SU-DHL-6 (cell line): ENCODE measurements at regions not wholly inside any gene's neighbourhood (a gene's known extent, or its start where the extent isn't known, plus 50 kb on each side); places are given as distances from the start of the nearest gene placed in this dataset.

ENCODE experiments used
- H2AFZ ChIP-seq: fragments of 200-600 bp; sonication (generic); 2 replicates; pipeline ENCODE4 v1.6.1; 2014; ENCODE audit warnings: low read depth, mild to moderate bottlenecking, moderate library complexity, mixed read lengths, antibody characterized with exemption, low read length; ENCODE audit not compliant: severe bottlenecking
- H3F3A ChIP-seq: fragments of 200-600 bp; shearing (Covaris generic); 2 replicates; pipeline ENCODE4 v1.6.0; 2016; ENCODE audit warnings: antibody characterized with exemption, mild to moderate bottlenecking; ENCODE audit not compliant: insufficient read depth
- H3K27ac ChIP-seq: fragments of 200-600 bp; sonication (generic); 2 replicates; pipeline ENCODE4 v1.5.1; 2016; ENCODE audit warnings: low read depth, mild to moderate bottlenecking, low read length, moderate library complexity, mixed read lengths
- H3K27me3 ChIP-seq: fragments of 200-600 bp; sonication (generic), shearing (Covaris generic); 2 replicates; pipeline ENCODE4 v1.6.0; 2014; ENCODE audit warnings: mild to moderate bottlenecking, low read length
- H3K36me3 ChIP-seq: fragments of 200-600 bp; sonication (generic); 2 replicates; pipeline ENCODE4 v1.6.1; 2014; ENCODE audit warnings: mild to moderate bottlenecking, low read length, mixed read lengths
- H3K4me2 ChIP-seq: fragments of 300-600, 200-600 bp; shearing (Covaris generic), sonication (generic); 2 replicates; pipeline ENCODE4 v1.6.0; 2014; ENCODE audit warnings: low read length, low read depth, mild to moderate bottlenecking; ENCODE audit not compliant: poor library complexity, severe bottlenecking
- H3K4me3 ChIP-seq: fragments of 200-600 bp; sonication (generic); 2 replicates; pipeline ENCODE4 v1.5.1; 2014; ENCODE audit warnings: antibody characterized with exemption, low read length, mild to moderate bottlenecking, mixed read lengths; ENCODE audit not compliant: insufficient read depth, poor library complexity, severe bottlenecking
- H3K79me2 ChIP-seq: fragments of 200-600 bp; sonication (generic); 2 replicates; pipeline ENCODE4 v1.6.1; 2014; ENCODE audit warnings: mild to moderate bottlenecking, low read length, moderate library complexity; ENCODE audit not compliant: insufficient read depth
- H3K9ac ChIP-seq: fragments of 200-600 bp; sonication (generic); 2 replicates; pipeline ENCODE4 v1.7.0; 2014; ENCODE audit warnings: mild to moderate bottlenecking, low read length
- H3K9me2 ChIP-seq: fragments of 200-600 bp; sonication (generic); replicated peaks from 2 replicates; pipeline ENCODE4 v1.6.1; 2014; ENCODE audit warnings: low read length; ENCODE audit not compliant: insufficient read depth
- H3K9me3 ChIP-seq: fragments of 200-600 bp; sonication (generic); 2 replicates; pipeline ENCODE4 v1.6.1; 2014; ENCODE audit warnings: low read length, mixed read lengths; ENCODE audit not compliant: insufficient read depth
- H4K20me1 ChIP-seq: fragments of 200-600 bp; sonication (generic); 2 replicates; pipeline ENCODE4 v1.6.1; 2014; ENCODE audit warnings: low read depth, mild to moderate bottlenecking, antibody characterized with exemption, low read length, moderate library complexity, mixed read lengths
- EZH2phosphoT487 ChIP-seq: fragments of 200-600 bp; sonication (generic), shearing (Covaris generic); conservative IDR thresholded peaks from 2 replicates; pipeline ENCODE4 v1.6.1; 2018; ENCODE audit warnings: mild to moderate bottlenecking, antibody characterized with exemption, low read length, moderate library complexity, mixed read lengths
- TF ChIP-seq, protein P1 (sequence below): fragments of 200-600 bp; sonication (generic); IDR thresholded peaks from one replicate; pipeline ENCODE4 v1.5.1; 2017; ENCODE audit warnings: antibody characterized with exemption, mild to moderate bottlenecking, low read length, moderate library complexity; ENCODE audit not compliant: insufficient read depth, poor library complexity, severe bottlenecking

GRCh38 chr3:117490716-117491115, 781.1 kb downstream of the TUSC7 start:
- H3K9me3 ChIP-seq, result no peaks in the 10 kb centered on the region
- no peak overlapping the region for H3K9ac ChIP-seq
- no peaks in the 10 kb centered on the region for H3K79me2 ChIP-seq
- no peaks in the 10 kb centered on the region for H3K27me3 ChIP-seq
- no peaks in the 10 kb centered on the region for H3K9me2 ChIP-seq
- no peak overlapping the region for H3K4me3 ChIP-seq
- TF ChIP-seq, protein P1, sequence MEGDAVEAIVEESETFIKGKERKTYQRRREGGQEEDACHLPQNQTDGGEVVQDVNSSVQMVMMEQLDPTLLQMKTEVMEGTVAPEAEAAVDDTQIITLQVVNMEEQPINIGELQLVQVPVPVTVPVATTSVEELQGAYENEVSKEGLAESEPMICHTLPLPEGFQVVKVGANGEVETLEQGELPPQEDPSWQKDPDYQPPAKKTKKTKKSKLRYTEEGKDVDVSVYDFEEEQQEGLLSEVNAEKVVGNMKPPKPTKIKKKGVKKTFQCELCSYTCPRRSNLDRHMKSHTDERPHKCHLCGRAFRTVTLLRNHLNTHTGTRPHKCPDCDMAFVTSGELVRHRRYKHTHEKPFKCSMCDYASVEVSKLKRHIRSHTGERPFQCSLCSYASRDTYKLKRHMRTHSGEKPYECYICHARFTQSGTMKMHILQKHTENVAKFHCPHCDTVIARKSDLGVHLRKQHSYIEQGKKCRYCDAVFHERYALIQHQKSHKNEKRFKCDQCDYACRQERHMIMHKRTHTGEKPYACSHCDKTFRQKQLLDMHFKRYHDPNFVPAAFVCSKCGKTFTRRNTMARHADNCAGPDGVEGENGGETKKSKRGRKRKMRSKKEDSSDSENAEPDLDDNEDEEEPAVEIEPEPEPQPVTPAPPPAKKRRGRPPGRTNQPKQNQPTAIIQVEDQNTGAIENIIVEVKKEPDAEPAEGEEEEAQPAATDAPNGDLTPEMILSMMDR, result no peak
- TF ChIP-seq EZH2phosphoT487, result no peak
- no peak overlapping the region for H3K4me2 ChIP-seq
- no peaks in the 10 kb centered on the region for H3K36me3 ChIP-seq
- no peak overlapping the region for H2AFZ ChIP-seq
- H3K27ac ChIP-seq, result no peak overlapping the region
- no peaks in the 10 kb centered on the region; the same call in 1 of the 2 replicates for H4K20me1 ChIP-seq
- H3F3A ChIP-seq, result no peaks in the 10 kb centered on the region

DNA sequence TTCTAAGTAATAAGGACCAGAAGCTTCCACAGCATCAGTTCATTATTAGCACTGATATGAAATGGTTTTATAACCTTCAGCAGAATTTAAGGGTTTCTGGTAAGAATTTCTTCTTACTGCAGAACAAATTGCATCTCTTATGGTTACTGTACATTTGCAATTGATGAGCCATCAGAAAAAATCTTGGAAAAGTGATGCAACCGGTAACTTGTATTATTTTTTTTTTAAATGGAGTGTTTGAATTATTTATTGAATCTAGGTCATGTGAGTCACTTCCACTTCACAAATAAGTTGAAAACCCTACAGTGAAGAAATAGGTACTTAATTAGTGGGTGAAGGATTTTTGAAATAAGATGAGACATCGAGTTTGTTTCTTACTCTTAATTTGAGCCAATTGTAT, 786.0 kb downstream of the TUSC7 start:
- Histone ChIP-seq H3K27me3 (no peaks in the 10 kb centered on the region), H3K4me3 (no peak overlapping the region), H3K79me2 (no peaks in the 10 kb centered on the region), H3K36me3 (no peaks in the 10 kb centered on the region), H3K27ac (no peak overlapping the region), H3K4me2 (no peak overlapping the region), H2AFZ (no peak overlapping the region), H3F3A (no peaks in the 10 kb centered on the region), H3K9ac (no peak overlapping the region), H3K9me2 (no peaks in the 10 kb centered on the region), H4K20me1 (no peaks in the 10 kb centered on the region), H3K9me3 (no peaks in the 10 kb centered on the region)
- TF ChIP-seq, protein P1, result no peak
- no peak for TF ChIP-seq EZH2phosphoT487

DNA sequence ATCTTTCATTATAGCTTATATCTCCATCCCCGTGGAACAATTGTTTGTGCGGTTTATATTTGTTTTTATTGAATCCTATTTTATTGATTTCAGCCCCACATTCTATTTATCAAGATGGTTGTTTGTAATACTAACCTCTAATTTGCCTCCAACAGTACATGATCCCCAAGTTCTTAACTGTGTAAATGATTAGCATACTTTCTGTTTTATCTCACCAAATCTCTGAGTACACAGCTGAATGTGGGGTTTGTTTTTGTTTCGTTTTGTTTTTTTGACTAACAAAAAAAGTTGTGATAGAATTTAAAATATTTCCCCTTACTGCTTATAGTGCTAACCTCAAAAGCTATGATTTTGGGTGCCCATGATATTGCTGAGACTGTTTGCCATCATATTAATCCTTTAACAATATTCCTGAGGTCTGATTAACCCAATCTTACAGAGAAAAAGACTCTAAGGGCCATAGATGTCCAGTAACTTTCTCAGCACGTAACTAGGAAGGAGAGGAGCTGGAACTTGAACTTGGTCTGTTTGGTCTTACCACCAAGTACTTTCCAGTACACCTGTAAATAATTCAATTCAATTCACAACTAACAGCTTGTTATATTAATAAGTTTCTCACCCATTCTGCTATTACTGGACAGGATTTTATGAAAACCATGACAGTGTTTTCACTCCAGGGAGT, 789.8 kb downstream of the TUSC7 start:
- no peak overlapping the region for H2AFZ ChIP-seq

More for the DNA sequence above, 789.8 kb downstream of the TUSC7 start:
- no peaks in the 10 kb centered on the region for H4K20me1 ChIP-seq
- no peaks in the 10 kb centered on the region for H3K36me3 ChIP-seq
- H3K79me2 ChIP-seq, result no peaks in the 10 kb centered on the region
- TF ChIP-seq, protein P1, result no peak
- TF ChIP-seq EZH2phosphoT487, result no peak
- no peaks in the 10 kb centered on the region for H3K9me2 ChIP-seq
- no peaks in the 10 kb centered on the region for H3K27me3 ChIP-seq
- H3K4me3 ChIP-seq, result no peak overlapping the region
- no peak overlapping the region for H3K9ac ChIP-seq
- H3K4me2 ChIP-seq, result no peak overlapping the region
- H3F3A ChIP-seq, result no peaks in the 10 kb centered on the region
- H3K9me3 ChIP-seq, result no peaks in the 10 kb centered on the region
- H3K27ac ChIP-seq, result no peak overlapping the region
